ENCODE measurements at regions not wholly inside any gene's neighbourhood (a gene's known extent, or its start where the extent isn't known, plus 50 kb on each side); places are given as distances from the start of the nearest gene placed in this dataset.

- no peak for DNase-seq
Measured at GRCh38 chr11:111194860-111195568, 50.5 kb upstream of the POU2AF2 start.

- no peak for DNase-seq
Measured at GRCh38 chr11:111193924-111194490, 51.5 kb upstream of the POU2AF2 start.

- no peak for DNase-seq
Measured at GRCh38 chr11:111189466-111189865, 56.1 kb upstream of the POU2AF2 start.

GRCh38 chr11:111186308-111186915 lies 59.1 kb upstream of the POU2AF2 start:
- no peak for DNase-seq

GRCh38 chr11:111185266-111185665 lies 60.3 kb upstream of the POU2AF2 start:
- DNase-seq: no peak

- no peak for DNase-seq
Measured at GRCh38 chr11:111183706-111184105, 61.8 kb upstream of the POU2AF2 start.

GRCh38 chr11:111179184-111179910 lies 66.2 kb upstream of the POU2AF2 start:
- no peak for DNase-seq

- no peak for DNase-seq
Measured at GRCh38 chr11:111177037-111177871, 68.3 kb upstream of the POU2AF2 start.

- no peak for DNase-seq
Measured at GRCh38 chr11:111176603-111177002, 68.9 kb upstream of the POU2AF2 start.

- DNase-seq: no peak
Measured at GRCh38 chr11:111173221-111173620, 72.3 kb upstream of the POU2AF2 start.

- no peak for DNase-seq
Measured at GRCh38 chr11:111172321-111172862, 73.1 kb upstream of the POU2AF2 start.

- no peak for DNase-seq
Measured at GRCh38 chr11:111170761-111171379, 74.7 kb upstream of the POU2AF2 start.

GRCh38 chr11:111169367-111169766 lies 76.2 kb upstream of the POU2AF2 start:
- no peak for DNase-seq

GRCh38 chr11:111168871-111169270 lies 76.7 kb upstream of the POU2AF2 start:
- no peak for DNase-seq

- no peak for DNase-seq
Measured at GRCh38 chr11:111167666-111168065, 77.9 kb upstream of the POU2AF2 start.

- DNase-seq: no peak
Measured at GRCh38 chr11:111166598-111166997, 78.9 kb upstream of the POU2AF2 start.

- DNase-seq: no peak
Measured at GRCh38 chr11:111162305-111162704, 83.2 kb upstream of the POU2AF2 start.

GRCh38 chr11:111157571-111157970 lies 88.0 kb upstream of the POU2AF2 start:
- no peak for DNase-seq

GRCh38 chr11:111155021-111155420 lies 90.5 kb upstream of the POU2AF2 start:
- DNase-seq: no peak

- no peak for DNase-seq
Measured at GRCh38 chr11:111153194-111153593, 92.3 kb upstream of the POU2AF2 start.

- no peak for DNase-seq
Measured at GRCh38 chr11:111148953-111149352, 96.6 kb upstream of the POU2AF2 start.

GRCh38 chr11:111148121-111148520 lies 97.4 kb upstream of the POU2AF2 start:
- no peak for DNase-seq
